22Rv1 (cell line): ENCODE measurements at regions not wholly inside any gene's neighbourhood (a gene's known extent, or its start where the extent isn't known, plus 50 kb on each side); places are given as distances from the start of the nearest gene placed in this dataset.

Experiments used
- CTCF ChIP-seq: fragments of 450-650 bp; IDR thresholded peaks from 2 replicates; pipeline ENCODE4 v1.5.1; 2017; ENCODE audit warnings: mild to moderate bottlenecking
- ZFX ChIP-seq: fragments of 450-650 bp; IDR thresholded peaks from 2 replicates; pipeline ENCODE4 v1.6.1; 2017; ENCODE audit warnings: antibody characterized with exemption, borderline replicate concordance

- TF ChIP-seq CTCF (no peak), ZFX (no peak)
Measured at GRCh38 chr20:60638430-60639098, 613.5 kb upstream of the CDH4 start.
